ENCODE measurements at regions not wholly inside any gene's neighbourhood (a gene's known extent, or its start where the extent isn't known, plus 50 kb on each side); places are given as distances from the start of the nearest gene placed in this dataset.
A peak's percentile ranks its signal among the peaks of the same experiment; 100 is the strongest.
"Not testable (repeated sequence)": the region's sequence is repeated elsewhere in the genome, so short reads cannot be mapped to it uniquely, and the experiment has no call there.

DNA sequence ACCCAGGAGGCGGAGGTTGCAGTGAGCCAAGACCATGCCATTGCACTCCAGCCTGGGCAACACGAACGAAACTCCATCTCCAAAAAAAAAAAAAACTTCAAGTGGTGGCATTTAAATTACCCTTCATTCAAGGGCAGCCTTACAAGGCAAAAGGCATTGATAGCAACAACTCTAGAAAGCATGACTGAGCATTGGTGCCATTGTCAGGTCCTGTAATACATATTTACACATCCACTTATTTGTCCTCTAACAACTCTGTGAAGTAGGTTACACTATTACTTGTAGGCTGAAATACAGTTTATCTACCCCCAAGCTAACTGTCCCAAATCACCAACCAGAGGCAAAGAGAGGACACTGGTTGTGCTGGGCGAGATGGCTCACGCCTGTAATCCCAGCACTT lies 52.7 kb upstream of the LARP1 start:
- H3K27ac Mint-ChIP-seq: no peak overlapping the region
- DNase-seq: no peak
- H3K27me3 Mint-ChIP-seq: peaks cover 5% of the 10 kb centered on the region
- no peaks in the 10 kb centered on the region for H3K9me3 Mint-ChIP-seq
- no peak overlapping the region for H3K4me3 Mint-ChIP-seq
- H3K36me3 Mint-ChIP-seq (ENCODE audit: low read depth): no peaks in the 10 kb centered on the region
- no peaks in the 10 kb centered on the region for H3K4me1 Mint-ChIP-seq
- POLR2A ChIA-PET: no interaction called here
- CTCF ChIA-PET: no interaction called here

DNA sequence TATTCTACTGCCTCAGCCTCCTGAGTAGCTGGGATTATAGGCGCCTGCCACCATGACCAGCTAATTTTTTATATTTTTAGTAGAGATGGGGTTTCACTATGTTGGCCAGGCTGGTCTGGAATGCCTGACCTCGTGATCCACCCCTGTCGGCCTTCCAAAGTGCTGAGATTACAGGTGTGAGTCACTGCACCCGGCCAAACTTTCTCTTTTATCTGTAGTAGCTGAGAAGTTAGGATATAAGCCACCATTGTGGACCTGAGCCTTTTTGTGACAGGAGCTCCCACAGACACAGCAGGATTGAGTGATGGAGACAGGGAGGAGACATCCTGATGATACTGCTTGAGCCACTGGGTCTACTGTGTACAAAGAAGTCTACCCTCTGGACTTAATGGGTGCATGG lies 53.5 kb upstream of the LARP1 start:
- CTCF ChIA-PET; H3K27ac Mint-ChIP-seq; H3K4me1 Mint-ChIP-seq; H3K27me3 Mint-ChIP-seq; POLR2A ChIA-PET; H3K36me3 Mint-ChIP-seq (ENCODE audit: low read depth); H3K4me3 Mint-ChIP-seq; DNase-seq; H3K9me3 Mint-ChIP-seq: not testable (repeated sequence)

DNA sequence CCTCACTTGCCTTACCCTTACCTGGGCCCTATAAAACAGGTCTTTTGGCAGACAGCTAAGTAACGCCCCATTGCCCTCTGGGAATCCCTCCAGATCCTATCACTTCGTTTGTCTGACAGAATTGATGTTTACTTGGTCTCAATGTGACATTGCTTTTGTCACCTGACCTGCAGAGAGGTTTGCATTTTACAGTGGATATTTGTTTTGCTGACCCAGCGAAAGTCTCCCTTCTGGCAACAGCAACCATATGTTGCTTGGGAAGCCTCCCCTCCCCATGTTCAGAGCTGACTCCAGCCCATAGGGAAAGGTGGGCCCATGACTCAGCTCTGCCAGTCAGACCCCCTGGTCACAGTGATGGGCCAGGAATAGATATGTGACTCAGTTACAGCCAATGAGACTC lies 54.0 kb upstream of the LARP1 start:
- CTCF ChIA-PET: no interaction called here
- POLR2A ChIA-PET: no interaction called here
- no peaks in the 10 kb centered on the region for H3K9me3 Mint-ChIP-seq
- no peak overlapping the region for H3K4me3 Mint-ChIP-seq
- H3K27ac Mint-ChIP-seq: no peak overlapping the region
- no peaks in the 10 kb centered on the region for H3K4me1 Mint-ChIP-seq
- DNase-seq: no peak
- H3K36me3 Mint-ChIP-seq (ENCODE audit: low read depth): no peaks in the 10 kb centered on the region
- H3K27me3 Mint-ChIP-seq: peaks cover 8% of the 10 kb centered on the region

DNA sequence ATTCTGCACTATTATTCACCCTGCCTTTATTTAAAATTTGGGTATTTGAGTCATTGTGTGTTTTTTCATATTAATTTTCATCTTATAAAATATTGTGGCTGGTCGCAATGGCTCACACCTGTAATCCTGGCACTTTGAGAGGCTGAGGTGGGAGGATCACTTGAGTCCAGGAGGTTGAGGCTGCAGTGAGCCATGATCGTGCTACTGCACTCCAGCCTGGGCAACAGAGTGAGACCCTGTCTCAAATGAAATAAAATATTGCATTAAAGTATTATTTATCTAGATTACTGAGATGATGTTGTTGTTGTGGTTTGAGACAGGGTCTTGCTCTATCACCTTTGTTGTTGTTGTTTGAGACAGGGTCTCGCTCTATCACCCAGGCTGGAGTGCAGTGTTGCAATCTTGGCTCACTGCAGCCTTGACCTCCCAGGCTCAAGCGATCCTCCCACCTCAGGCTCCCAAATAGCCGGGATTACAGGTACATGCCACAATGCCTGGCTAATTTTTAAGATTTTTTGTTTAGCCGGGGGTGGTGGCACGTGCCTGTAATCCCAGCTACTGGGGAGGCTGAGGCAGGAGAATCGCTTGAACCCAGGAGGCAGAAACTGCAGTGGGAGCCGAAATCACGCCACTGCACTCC lies 54.8 kb upstream of the LARP1 start:
- H3K4me1 Mint-ChIP-seq; H3K36me3 Mint-ChIP-seq (ENCODE audit: low read depth); CTCF ChIA-PET; H3K27me3 Mint-ChIP-seq; H3K27ac Mint-ChIP-seq; POLR2A ChIA-PET; H3K9me3 Mint-ChIP-seq; H3K4me3 Mint-ChIP-seq; DNase-seq: not testable (repeated sequence)

DNA sequence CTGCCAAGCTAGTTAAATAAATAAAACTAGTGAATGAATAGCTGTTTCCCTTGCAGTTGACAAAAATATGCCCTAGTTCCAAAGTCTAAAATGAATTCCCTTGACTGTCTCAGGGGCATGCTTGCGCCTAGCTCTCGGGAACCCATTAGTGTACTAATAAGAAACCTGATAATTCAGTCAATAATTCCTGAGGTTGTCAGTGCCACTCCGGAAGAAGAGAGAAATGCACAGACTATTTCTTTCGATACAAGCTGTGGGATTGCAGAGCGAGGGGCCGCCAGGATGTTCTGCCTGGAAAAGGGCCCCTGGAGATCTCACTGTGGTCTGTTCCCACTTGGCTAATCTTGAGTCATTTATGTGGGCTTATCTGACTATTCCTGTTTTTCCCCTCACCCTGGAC lies 56.4 kb upstream of the LARP1 start:
- Mint-ChIP-seq H3K27ac (no peak overlapping the region), H3K36me3 (ENCODE audit: low read depth) (no peaks in the 10 kb centered on the region), H3K27me3 (peaks cover 8% of the 10 kb centered on the region), H3K9me3 (no peaks in the 10 kb centered on the region), H3K4me3 (no peak overlapping the region), H3K4me1 (no peaks in the 10 kb centered on the region)
- CTCF ChIA-PET: no interaction called here
- POLR2A ChIA-PET: no interaction called here
- DNase-seq: no peak

DNA sequence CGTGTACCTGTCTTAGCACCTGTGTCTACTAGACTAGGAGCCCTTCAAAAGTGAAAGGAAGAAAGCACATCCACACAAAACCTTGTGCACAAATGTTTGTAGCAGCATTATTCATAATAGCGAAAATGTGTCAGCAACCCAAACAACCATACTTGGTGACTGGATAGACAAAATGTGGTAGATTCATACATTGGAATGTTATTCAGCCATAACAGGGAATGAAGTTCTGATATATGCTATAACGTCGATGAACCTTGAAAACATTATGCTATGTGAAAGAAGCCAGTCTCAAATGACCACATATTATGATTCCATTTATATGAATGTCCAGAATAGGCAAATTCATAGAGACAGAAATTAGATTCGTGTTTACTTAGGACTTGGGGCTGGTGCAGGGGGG lies 57.8 kb upstream of the LARP1 start:
- H3K4me1 Mint-ChIP-seq: no peaks in the 10 kb centered on the region
- no peaks in the 10 kb centered on the region for H3K36me3 Mint-ChIP-seq (ENCODE audit: low read depth)
- peaks cover 8% of the 10 kb centered on the region for H3K27me3 Mint-ChIP-seq
- H3K4me3 Mint-ChIP-seq: no peak overlapping the region
- no peak for DNase-seq
- H3K27ac Mint-ChIP-seq: no peak overlapping the region
- ChIA-PET POLR2A (no interaction called here), CTCF (no interaction called here)
- H3K9me3 Mint-ChIP-seq: no peaks in the 10 kb centered on the region

DNA sequence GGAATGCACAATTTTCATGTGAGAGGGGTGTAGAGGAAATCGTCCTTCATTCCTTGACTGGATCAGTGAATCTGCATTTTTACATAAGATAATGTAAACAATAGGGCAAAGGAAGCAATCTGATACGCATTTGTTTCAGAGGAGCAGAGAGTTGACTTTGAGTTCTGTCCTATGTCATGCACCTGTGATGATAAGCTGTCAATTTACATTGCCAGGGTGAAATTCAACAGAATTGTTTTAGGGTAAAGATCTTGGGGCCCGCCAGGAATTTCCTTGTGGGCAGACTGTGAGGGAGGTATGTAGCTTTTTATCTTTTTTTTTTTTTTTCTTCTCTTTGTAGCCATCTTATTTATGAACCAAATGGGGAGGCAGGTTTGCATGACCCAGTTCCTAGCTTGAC lies 58.3 kb upstream of the LARP1 start:
- Mint-ChIP-seq H3K36me3 (ENCODE audit: low read depth) (no peaks in the 10 kb centered on the region), H3K9me3 (no peaks in the 10 kb centered on the region), H3K4me3 (no peak overlapping the region), H3K4me1 (no peaks in the 10 kb centered on the region), H3K27me3 (peaks cover 8% of the 10 kb centered on the region), H3K27ac (no peak overlapping the region)
- no peak for DNase-seq
- ChIA-PET CTCF (no interaction called here), POLR2A (no interaction called here)

DNA sequence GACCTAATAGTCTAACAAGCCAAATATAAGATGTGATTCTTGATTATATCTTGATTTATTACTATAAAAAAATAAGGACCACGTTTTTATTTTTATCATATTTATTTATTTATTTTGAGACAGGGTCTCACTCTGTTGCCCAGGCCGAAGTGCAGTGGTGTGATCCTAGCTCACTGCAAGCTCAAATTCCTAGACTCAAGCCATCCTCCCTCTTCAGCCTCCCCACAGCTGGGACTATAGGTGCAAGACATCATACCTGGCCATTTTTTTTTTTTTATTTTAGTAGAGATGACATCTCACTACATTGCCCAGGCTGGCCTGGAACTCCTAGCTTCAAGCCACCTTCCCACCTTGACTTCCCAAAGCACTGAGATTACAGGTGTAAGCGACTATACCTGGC lies 61.0 kb upstream of the LARP1 start:
- POLR2A ChIA-PET: no interaction called here
- no peak overlapping the region for H3K27ac Mint-ChIP-seq
- H3K9me3 Mint-ChIP-seq: no peaks in the 10 kb centered on the region
- H3K4me1 Mint-ChIP-seq: no peaks in the 10 kb centered on the region
- H3K4me3 Mint-ChIP-seq: no peak overlapping the region
- peaks cover 4% of the 10 kb centered on the region for H3K27me3 Mint-ChIP-seq
- CTCF ChIA-PET: no interaction called here
- H3K36me3 Mint-ChIP-seq (ENCODE audit: low read depth): no peaks in the 10 kb centered on the region
- DNase-seq: no peak

DNA sequence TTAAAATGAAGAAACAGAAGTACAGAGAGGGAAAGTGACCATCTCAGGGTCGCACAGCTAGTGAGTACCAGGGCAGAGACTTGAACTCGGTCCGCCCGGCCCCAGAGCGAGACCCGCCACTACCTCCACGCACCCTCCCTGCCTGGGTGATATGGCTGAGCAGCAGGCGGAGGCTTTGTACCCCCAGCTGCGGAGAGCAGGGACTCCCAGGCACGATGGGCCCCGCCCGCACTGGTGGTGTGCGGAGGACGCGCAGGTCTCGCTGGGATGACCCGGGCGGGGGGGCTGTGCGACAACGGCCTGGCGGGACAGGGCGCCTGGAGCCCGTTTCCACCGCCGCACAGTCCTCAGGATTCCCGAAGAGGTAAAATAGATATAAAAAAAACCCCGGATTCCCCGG lies 64.7 kb upstream of the LARP1 start:
- Mint-ChIP-seq H3K27me3 (peaks cover 4% of the 10 kb centered on the region), H3K4me3 (no peak overlapping the region), H3K4me1 (no peaks in the 10 kb centered on the region), H3K36me3 (ENCODE audit: low read depth) (no peaks in the 10 kb centered on the region), H3K27ac (no peak overlapping the region), H3K9me3 (no peaks in the 10 kb centered on the region)
- ChIA-PET POLR2A (no interaction called here), CTCF (no interaction called here)
- DNase-seq: no peak

DNA sequence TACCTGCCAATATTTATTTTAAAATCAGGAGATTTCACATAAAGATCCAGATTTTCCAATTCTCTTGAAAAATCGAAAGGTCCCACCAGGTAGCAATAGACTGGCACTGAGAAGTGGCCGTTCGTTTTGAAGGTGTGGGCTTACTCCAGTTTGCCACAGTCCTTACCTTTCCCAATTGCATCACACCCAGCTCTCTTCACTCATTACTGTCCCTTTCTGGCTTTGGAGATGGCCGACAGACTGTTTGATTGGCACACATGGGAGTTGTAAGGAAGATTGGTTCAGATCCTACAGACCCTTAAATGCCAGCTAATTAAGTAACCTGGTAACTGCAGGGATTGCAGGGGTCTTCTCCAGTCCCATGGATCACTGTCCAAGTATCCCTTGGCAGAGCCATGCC lies 68.7 kb upstream of the LARP1 start:
- CTCF ChIA-PET: no interaction called here
- peaks cover 7% of the 10 kb centered on the region for H3K4me1 Mint-ChIP-seq

DNA sequence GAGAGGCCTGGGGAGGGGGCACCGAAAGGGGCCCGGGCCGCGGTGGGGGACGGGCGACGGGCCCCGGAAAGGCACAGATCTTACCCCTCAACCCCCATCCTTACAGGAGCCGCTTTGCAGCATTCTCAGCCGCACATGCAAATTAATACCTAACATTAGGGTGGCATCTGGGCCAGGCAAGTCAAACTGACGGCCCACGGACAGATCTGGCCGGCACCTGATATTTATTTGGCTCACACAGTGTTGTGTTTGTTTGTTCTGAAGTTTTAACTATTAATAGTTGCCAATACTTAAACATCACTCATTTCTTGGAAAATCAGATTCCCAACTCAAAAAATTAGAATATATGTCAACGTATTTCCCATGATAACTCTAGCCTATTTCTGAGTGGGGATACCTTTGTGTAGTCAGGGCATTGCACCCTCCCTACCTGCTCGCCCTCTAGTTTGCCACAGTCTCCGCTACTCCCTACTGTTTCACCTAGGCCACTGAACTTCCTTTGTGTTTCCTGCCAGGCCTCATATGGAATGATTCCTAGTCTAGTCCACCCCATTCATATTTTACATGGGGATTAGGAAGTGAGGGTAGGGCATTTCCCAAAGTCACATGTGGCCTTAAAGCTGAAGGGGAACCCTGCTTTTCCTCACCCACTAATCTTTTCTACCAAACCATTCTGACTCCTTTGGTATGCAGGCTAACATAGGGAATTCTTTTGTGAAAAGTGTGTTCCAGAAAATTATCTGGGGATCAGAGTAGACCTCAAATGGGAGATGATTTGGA lies 71.9 kb upstream of the LARP1 start:
- no peaks in the 10 kb centered on the region for H3K36me3 Mint-ChIP-seq (ENCODE audit: low read depth)
- H3K27me3 Mint-ChIP-seq: peaks cover 17% of the 10 kb centered on the region
- DNase-seq: no peak
- CTCF ChIA-PET: no interaction called here
- POLR2A ChIA-PET: interaction anchor here (0.9 kb wide), 1 partner anchor 70 kb away, joined by 3 read pairs; no protein-coding TSS in a partner anchor
- peak overlapping the region; percentile 55 for H3K4me3 Mint-ChIP-seq
- H3K9me3 Mint-ChIP-seq: no peaks in the 10 kb centered on the region
- H3K4me1 Mint-ChIP-seq: peaks cover 7% of the 10 kb centered on the region
- no peak overlapping the region for H3K27ac Mint-ChIP-seq

More for the DNA sequence above, 68.7 kb upstream of the LARP1 start:
- H3K36me3 Mint-ChIP-seq (ENCODE audit: low read depth): no peaks in the 10 kb centered on the region
- H3K4me3 Mint-ChIP-seq: no peak overlapping the region
- H3K27ac Mint-ChIP-seq: no peak overlapping the region
- H3K27me3 Mint-ChIP-seq: peaks cover 17% of the 10 kb centered on the region
- no peaks in the 10 kb centered on the region for H3K9me3 Mint-ChIP-seq
- POLR2A ChIA-PET: no interaction called here
- no peak for DNase-seq

DNA sequence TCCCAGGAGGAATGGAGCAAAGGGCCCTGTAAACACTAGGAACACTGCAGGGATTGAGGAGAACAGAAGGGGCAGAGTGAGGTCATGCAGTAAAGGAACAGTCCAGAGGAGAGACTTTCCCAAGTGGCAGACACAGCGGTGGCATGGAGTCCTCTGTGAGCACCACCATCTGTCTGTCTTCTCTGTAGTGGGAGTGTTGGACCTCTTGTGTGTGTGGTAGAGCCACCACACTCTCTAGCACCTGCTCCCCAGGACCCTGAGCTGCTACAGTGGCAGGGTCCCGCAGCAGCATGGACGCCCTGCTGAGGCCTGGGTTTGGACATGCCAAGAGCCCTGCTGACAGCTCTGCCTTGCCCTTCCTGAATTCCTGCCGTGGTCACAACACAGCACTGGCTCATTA lies 75.7 kb upstream of the LARP1 start:
- H3K4me1 Mint-ChIP-seq: peaks cover 7% of the 10 kb centered on the region
- H3K27me3 Mint-ChIP-seq: peaks cover 8% of the 10 kb centered on the region
- no peak overlapping the region for H3K4me3 Mint-ChIP-seq
- ChIA-PET CTCF (no interaction called here), POLR2A (no interaction called here)
- H3K36me3 Mint-ChIP-seq (ENCODE audit: low read depth): no peaks in the 10 kb centered on the region
- H3K27ac Mint-ChIP-seq: no peak overlapping the region
- no peak for DNase-seq
- H3K9me3 Mint-ChIP-seq: no peaks in the 10 kb centered on the region

DNA sequence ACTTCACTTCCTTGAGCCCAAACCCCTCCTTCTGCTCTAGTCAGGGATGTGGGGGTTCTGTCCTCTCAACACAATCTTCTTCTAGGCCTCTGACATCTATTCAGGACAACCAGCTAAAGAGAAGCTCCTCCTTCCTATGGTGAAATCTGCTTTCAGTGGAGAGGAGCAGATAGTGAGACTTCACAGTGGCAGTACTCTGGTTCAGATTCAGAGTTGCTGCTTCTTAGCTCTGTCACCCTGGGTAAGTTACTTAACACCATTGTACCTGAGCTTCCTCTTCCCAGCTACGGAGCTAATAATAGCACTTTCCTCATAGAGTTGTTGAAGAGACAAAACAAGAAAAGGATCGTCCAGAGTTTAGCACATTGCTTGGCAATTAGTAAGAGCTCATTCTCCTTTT lies 77.3 kb upstream of the LARP1 start:
- ChIA-PET CTCF (interaction anchor here (0.7 kb wide), 1 partner anchor 1048 kb away, joined by 3 read pairs; no protein-coding TSS in a partner anchor), POLR2A (no interaction called here)
- Mint-ChIP-seq H3K9me3 (no peaks in the 10 kb centered on the region), H3K27ac (no peak overlapping the region), H3K27me3 (no peaks in the 10 kb centered on the region), H3K36me3 (ENCODE audit: low read depth) (no peaks in the 10 kb centered on the region), H3K4me1 (no peaks in the 10 kb centered on the region), H3K4me3 (no peak overlapping the region)
- no peak for DNase-seq

DNA sequence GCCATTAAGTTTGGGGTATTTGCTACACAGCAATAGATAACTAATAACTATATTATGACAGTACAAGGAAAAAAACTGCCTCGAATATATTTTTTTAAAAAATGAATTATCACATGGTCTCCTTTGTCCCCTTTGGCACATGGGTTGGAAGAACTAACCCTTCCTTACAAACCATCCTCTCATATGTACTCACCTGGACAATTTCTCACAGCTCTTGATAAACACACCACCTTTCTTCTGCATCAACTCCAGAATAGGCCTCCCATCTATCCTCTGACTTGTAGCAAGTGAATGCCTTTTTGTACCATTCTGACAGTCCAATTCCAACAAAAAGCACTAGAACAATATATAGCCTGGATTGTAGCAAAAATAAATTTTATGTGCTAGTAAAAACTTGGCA lies 78.7 kb upstream of the LARP1 start:
- ChIA-PET CTCF (no interaction called here), POLR2A (no interaction called here)
- no peak for DNase-seq
- Mint-ChIP-seq H3K36me3 (ENCODE audit: low read depth) (no peaks in the 10 kb centered on the region), H3K4me3 (no peak overlapping the region), H3K9me3 (no peaks in the 10 kb centered on the region), H3K27ac (no peak overlapping the region), H3K4me1 (no peaks in the 10 kb centered on the region), H3K27me3 (no peaks in the 10 kb centered on the region)

All from activated CD4-positive, alpha-beta memory T cell treated with anti-CD3 and anti-CD28 coated beads, Interleukin-2, amount 10 ng/mL, durations not matched to agents 7 days and 5 days (primary cell).